GM12892 (cell line): ENCODE measurements at regions not wholly inside any gene's neighbourhood (a gene's known extent, or its start where the extent isn't known, plus 50 kb on each side); places are given as distances from the start of the nearest gene placed in this dataset.

Source experiments
- POLR2A ChIP-seq: IDR thresholded peaks from 2 replicates; pipeline ENCODE4 v1.6.1; 2011; ENCODE audit warnings: low read depth, low read length, control low read depth
- POLR2AphosphoS5 ChIP-seq: IDR thresholded peaks from 2 replicates; pipeline ENCODE4 v1.6.1; 2011; ENCODE audit warnings: low read depth, low read length, control low read depth

GRCh38 chrX:65073233-65073632, 97.0 kb upstream of the ZC4H2 start:
- no peak for TF ChIP-seq POLR2A
- TF ChIP-seq POLR2AphosphoS5: no peak
